GM06990 (cell line): ENCODE measurements at regions not wholly inside any gene's neighbourhood (a gene's known extent, or its start where the extent isn't known, plus 50 kb on each side); places are given as distances from the start of the nearest gene placed in this dataset.

Source experiments
- DNase-seq: peaks from one replicate; pipeline ENCODE4 v3.0.0-alpha.2; 2011; ENCODE audit not compliant: insufficient read length; ENCODE audit errors: extremely low read depth
- H3K27me3 ChIP-seq: replicated peaks from 2 replicates; pipeline ENCODE4 v1.6.0; 2011; ENCODE audit warnings: low read length; ENCODE audit not compliant: control insufficient read depth, insufficient read depth
- H3K36me3 ChIP-seq: 2 replicates; pipeline ENCODE4 v1.5.1; 2011; ENCODE audit warnings: low read length; ENCODE audit not compliant: control insufficient read depth, insufficient read depth
- H3K4me3 ChIP-seq: replicated peaks from 2 replicates; pipeline ENCODE4 v1.5.1; 2011; ENCODE audit warnings: low read depth, mild to moderate bottlenecking, control low read depth, low read length
- CTCF ChIP-seq: IDR thresholded peaks from 2 replicates; pipeline ENCODE4 v1.5.1; 2011; ENCODE audit warnings: low read length, control low read depth, mild to moderate bottlenecking, inconsistent platforms; ENCODE audit not compliant: insufficient read depth, poor library complexity, severe bottlenecking

GRCh38 chr4:13036841-13037240 is 447.3 kb downstream of the RAB28 start:
- Histone ChIP-seq H3K27me3 (no peaks in the 10 kb centered on the region), H3K36me3 (no peaks in the 10 kb centered on the region), H3K4me3 (no peak overlapping the region)
- no peak for TF ChIP-seq CTCF
- no peak for DNase-seq

GRCh38 chr4:13032936-13033335 is 451.2 kb downstream of the RAB28 start:
- DNase-seq = no peak
- no peak for TF ChIP-seq CTCF
- H3K27me3 ChIP-seq = no peaks in the 10 kb centered on the region
- no peaks in the 10 kb centered on the region for H3K36me3 ChIP-seq
- no peak overlapping the region for H3K4me3 ChIP-seq

GRCh38 chr4:13024147-13025105 is 459.7 kb downstream of the RAB28 start:
- H3K4me3 ChIP-seq = no peak overlapping the region

GRCh38 chr4:13007802-13008470 is 476.2 kb downstream of the RAB28 start:
- Histone ChIP-seq H3K4me3 (no peak overlapping the region), H3K36me3 (no peaks in the 10 kb centered on the region), H3K27me3 (no peaks in the 10 kb centered on the region)
- no peak for DNase-seq
- TF ChIP-seq CTCF = no peak

More at GRCh38 chr4:13024147-13025105, 459.7 kb downstream of the RAB28 start:
- no peak for TF ChIP-seq CTCF
- no peaks in the 10 kb centered on the region for H3K27me3 ChIP-seq
- H3K36me3 ChIP-seq = no peaks in the 10 kb centered on the region
- DNase-seq = no peak

- Histone ChIP-seq H3K4me3 (no peak overlapping the region), H3K36me3 (no peaks in the 10 kb centered on the region), H3K27me3 (no peaks in the 10 kb centered on the region; the same call in 1 of the 2 replicates)
- no peak for TF ChIP-seq CTCF
- DNase-seq = no peak
Observed at GRCh38 chr4:12993923-12994322, 490.2 kb downstream of the RAB28 start.
